Skeletal muscle satellite cell (primary cell): ENCODE measurements at regions not wholly inside any gene's neighbourhood (a gene's known extent, or its start where the extent isn't known, plus 50 kb on each side); places are given as distances from the start of the nearest gene placed in this dataset.

Experiments
- H3K27me3 ChIP-seq: 2 replicates; pipeline ENCODE4 v1.7.0; 2013; ENCODE audit warnings: low read length; ENCODE audit not compliant: control insufficient read depth, insufficient read depth
- H3K36me3 ChIP-seq: 2 replicates; pipeline ENCODE4 v1.7.0; 2013; ENCODE audit warnings: mild to moderate bottlenecking, control low read depth, low read length; ENCODE audit not compliant: insufficient read depth
- H3K4me1 ChIP-seq: 2 replicates; pipeline ENCODE4 v1.7.0; 2013; ENCODE audit warnings: low read length; ENCODE audit not compliant: control insufficient read depth, insufficient read depth
- H3K4me2 ChIP-seq: 2 replicates; pipeline ENCODE4 v1.7.0; 2013; ENCODE audit warnings: mild to moderate bottlenecking, low read length
- H3K4me3 ChIP-seq: 2 replicates; pipeline ENCODE4 v1.7.0; 2013; ENCODE audit warnings: low read length
- H3K9ac ChIP-seq: 2 replicates; pipeline ENCODE4 v1.7.0; 2013; ENCODE audit warnings: mild to moderate bottlenecking, low read depth, low read length, moderate library complexity
- H3K9me3 ChIP-seq: replicated peaks from 2 replicates; pipeline ENCODE4 v1.7.0; 2013; ENCODE audit warnings: mild to moderate bottlenecking, control low read depth, low read length

- Histone ChIP-seq H3K9ac (no peak overlapping the region), H3K9me3 (no peaks in the 10 kb centered on the region), H3K27me3 (no peaks in the 10 kb centered on the region), H3K4me3 (no peak overlapping the region), H3K4me1 (peaks cover 22% of the 10 kb centered on the region), H3K4me2 (no peak overlapping the region), H3K36me3 (no peaks in the 10 kb centered on the region)
Observed at GRCh38 chr10:108427146-108427545, 1262.6 kb upstream of the SORCS1 start.

- peaks cover 22% of the 10 kb centered on the region for H3K4me1 ChIP-seq
- no peak overlapping the region for H3K4me2 ChIP-seq
- H3K9me3 ChIP-seq, result no peaks in the 10 kb centered on the region
- no peak overlapping the region for H3K9ac ChIP-seq
- no peaks in the 10 kb centered on the region for H3K27me3 ChIP-seq
- H3K36me3 ChIP-seq, result no peaks in the 10 kb centered on the region
- no peak overlapping the region for H3K4me3 ChIP-seq
Observed at GRCh38 chr10:108425283-108425964, 1260.9 kb upstream of the SORCS1 start.

GRCh38 chr10:108424656-108425055, 1260.2 kb upstream of the SORCS1 start:
- Histone ChIP-seq H3K9me3 (no peaks in the 10 kb centered on the region), H3K9ac (no peak overlapping the region), H3K36me3 (no peaks in the 10 kb centered on the region), H3K27me3 (no peaks in the 10 kb centered on the region), H3K4me1 (peaks cover 22% of the 10 kb centered on the region), H3K4me3 (no peak overlapping the region), H3K4me2 (no peak overlapping the region)

- no peak overlapping the region for H3K4me2 ChIP-seq
Observed at GRCh38 chr10:108422286-108422685, 1257.8 kb upstream of the SORCS1 start.

GRCh38 chr10:108421266-108421665, 1256.8 kb upstream of the SORCS1 start:
- H3K4me1 ChIP-seq, result peaks cover 22% of the 10 kb centered on the region
- H3K4me2 ChIP-seq, result no peak overlapping the region
- H3K4me3 ChIP-seq, result no peak overlapping the region
- no peaks in the 10 kb centered on the region for H3K27me3 ChIP-seq
- no peaks in the 10 kb centered on the region for H3K9me3 ChIP-seq
- no peaks in the 10 kb centered on the region for H3K36me3 ChIP-seq
- no peak overlapping the region for H3K9ac ChIP-seq

More at GRCh38 chr10:108422286-108422685, 1257.8 kb upstream of the SORCS1 start:
- Histone ChIP-seq H3K9ac (no peak overlapping the region), H3K9me3 (no peaks in the 10 kb centered on the region), H3K27me3 (no peaks in the 10 kb centered on the region), H3K36me3 (no peaks in the 10 kb centered on the region), H3K4me3 (no peak overlapping the region), H3K4me1 (peaks cover 22% of the 10 kb centered on the region)

GRCh38 chr10:108413954-108414353, 1249.4 kb upstream of the SORCS1 start:
- H3K9ac ChIP-seq, result no peak overlapping the region
- no peaks in the 10 kb centered on the region for H3K9me3 ChIP-seq
- no peaks in the 10 kb centered on the region for H3K36me3 ChIP-seq
- H3K4me1 ChIP-seq, result no peaks in the 10 kb centered on the region
- H3K4me2 ChIP-seq, result no peak overlapping the region
- no peak overlapping the region for H3K4me3 ChIP-seq
- no peaks in the 10 kb centered on the region for H3K27me3 ChIP-seq

GRCh38 chr10:108412323-108412722, 1247.8 kb upstream of the SORCS1 start:
- Histone ChIP-seq H3K4me1 (no peaks in the 10 kb centered on the region), H3K36me3 (no peaks in the 10 kb centered on the region), H3K9ac (no peak overlapping the region)

GRCh38 chr10:108411894-108412293, 1247.4 kb upstream of the SORCS1 start:
- no peaks in the 10 kb centered on the region for H3K9me3 ChIP-seq
- H3K36me3 ChIP-seq, result no peaks in the 10 kb centered on the region
- no peak overlapping the region for H3K9ac ChIP-seq
- H3K4me2 ChIP-seq, result no peak overlapping the region
- no peak overlapping the region for H3K4me3 ChIP-seq
- H3K4me1 ChIP-seq, result no peaks in the 10 kb centered on the region
- no peaks in the 10 kb centered on the region for H3K27me3 ChIP-seq

More at GRCh38 chr10:108412323-108412722, 1247.8 kb upstream of the SORCS1 start:
- H3K27me3 ChIP-seq, result no peaks in the 10 kb centered on the region
- H3K9me3 ChIP-seq, result no peaks in the 10 kb centered on the region
- H3K4me3 ChIP-seq, result no peak overlapping the region
- no peak overlapping the region for H3K4me2 ChIP-seq

GRCh38 chr10:108411206-108411605, 1246.7 kb upstream of the SORCS1 start:
- no peaks in the 10 kb centered on the region for H3K4me1 ChIP-seq

GRCh38 chr10:108410236-108410635, 1245.7 kb upstream of the SORCS1 start:
- Histone ChIP-seq H3K27me3 (no peaks in the 10 kb centered on the region), H3K4me1 (no peaks in the 10 kb centered on the region), H3K4me2 (no peak overlapping the region), H3K4me3 (no peak overlapping the region), H3K9ac (no peak overlapping the region), H3K9me3 (no peaks in the 10 kb centered on the region), H3K36me3 (no peaks in the 10 kb centered on the region)

More at GRCh38 chr10:108411206-108411605, 1246.7 kb upstream of the SORCS1 start:
- Histone ChIP-seq H3K36me3 (no peaks in the 10 kb centered on the region), H3K27me3 (no peaks in the 10 kb centered on the region), H3K4me3 (no peak overlapping the region), H3K4me2 (no peak overlapping the region), H3K9ac (no peak overlapping the region), H3K9me3 (no peaks in the 10 kb centered on the region)

GRCh38 chr10:108409306-108409705, 1244.8 kb upstream of the SORCS1 start:
- Histone ChIP-seq H3K4me3 (no peak overlapping the region), H3K4me2 (no peak overlapping the region), H3K9ac (no peak overlapping the region), H3K4me1 (no peaks in the 10 kb centered on the region), H3K36me3 (no peaks in the 10 kb centered on the region), H3K9me3 (no peaks in the 10 kb centered on the region), H3K27me3 (no peaks in the 10 kb centered on the region)

- no peaks in the 10 kb centered on the region for H3K9me3 ChIP-seq
- H3K36me3 ChIP-seq, result no peaks in the 10 kb centered on the region
- no peaks in the 10 kb centered on the region for H3K4me1 ChIP-seq
- H3K4me2 ChIP-seq, result no peak overlapping the region
- H3K9ac ChIP-seq, result no peak overlapping the region
- no peak overlapping the region for H3K4me3 ChIP-seq
- no peaks in the 10 kb centered on the region for H3K27me3 ChIP-seq
Observed at GRCh38 chr10:108404155-108404554, 1239.6 kb upstream of the SORCS1 start.
